Activated CD4-positive, alpha-beta T cell treated with anti-CD3 and anti-CD28 coated beads for 36 hours (primary cell): ENCODE measurements at regions not wholly inside any gene's neighbourhood (a gene's known extent, or its start where the extent isn't known, plus 50 kb on each side); places are given as distances from the start of the nearest gene placed in this dataset.

ENCODE experiments used
- ATAC-seq: fragments of 200-7000 bp; cut with Tn5 transposase; one replicate; pipeline ENCODE4 v1.10.0; 2021; ENCODE audit warnings: mild to moderate bottlenecking, moderate library complexity
- CTCF ChIA-PET: fragments of 350-600 bp; sonication (Branson Sonifier 250); formaldehyde crosslinking; loops from one replicate; lab custom pipeline; 2021; ENCODE audit warnings: antibody characterized with exemption; lab: Charles Lee
- POLR2A ChIA-PET: fragments of 350-600 bp; sonication (Branson Sonifier 250); formaldehyde crosslinking; loops from one replicate; lab custom pipeline; 2021; ENCODE audit warnings: antibody characterized with exemption, inconsistent platforms; lab: Charles Lee
- DNase-seq: peaks from one replicate; pipeline ENCODE4 v3.0.0-alpha.2; 2020
- H3K27ac Mint-ChIP-seq: one replicate; pipeline ENCODE4 v1.8.0; 2021; ENCODE audit warnings: mixed read lengths
- H3K27me3 Mint-ChIP-seq: one replicate; pipeline ENCODE4 v1.8.0; 2021; ENCODE audit warnings: mixed read lengths
- H3K36me3 Mint-ChIP-seq: one replicate; pipeline ENCODE4 v1.8.0; 2021; ENCODE audit warnings: low read depth, mixed read lengths
- H3K4me1 Mint-ChIP-seq: one replicate; pipeline ENCODE4 v1.8.0; 2021; ENCODE audit warnings: mixed read lengths
- H3K4me3 Mint-ChIP-seq: one replicate; pipeline ENCODE4 v1.8.0; 2021; ENCODE audit warnings: mild to moderate bottlenecking, moderate library complexity, mixed read lengths
- H3K9me3 Mint-ChIP-seq: one replicate; pipeline ENCODE4 v1.8.0; 2021; ENCODE audit warnings: low read depth, mixed read lengths
- intact Hi-C, 2 experiments: fragments of 100-400 bp; cut with DNase I in 1 of 2; cut with micrococcal nuclease in 1 of 2; formaldehyde crosslinking; loops; one replicate each; pipeline versions ENCODE4 v1.14.2 to v1.15.1; 2022 to 2024; cut with DNase I, micrococcal nuclease

- ATAC-seq (no peak), DNase-seq (no peak)
- Mint-ChIP-seq H3K36me3 (no peaks in the 10 kb centered on the region), H3K4me3 (no peak overlapping the region), H3K9me3 (no peaks in the 10 kb centered on the region), H3K27ac (no peak overlapping the region), H3K4me1 (peaks cover 4% of the 10 kb centered on the region), H3K27me3 (no peaks in the 10 kb centered on the region)
- intact Hi-C loops, result no loop called here
- CTCF ChIA-PET, result interaction anchor here (1.0 kb wide), 1 partner anchor 14 kb away, joined by 3 read pairs; no protein-coding TSS in a partner anchor
- POLR2A ChIA-PET, result no interaction called here
These were observed 92.9 kb upstream of the SOD1 start for GRCh38 chr21:31566611-31567010.

- no peaks in the 10 kb centered on the region for H3K9me3 Mint-ChIP-seq
- CTCF ChIA-PET, result interaction anchor here (1.0 kb wide), 1 partner anchor 14 kb away, joined by 3 read pairs; no protein-coding TSS in a partner anchor
- H3K36me3 Mint-ChIP-seq, result no peaks in the 10 kb centered on the region
- peaks cover 4% of the 10 kb centered on the region for H3K4me1 Mint-ChIP-seq
- no peak overlapping the region for H3K27ac Mint-ChIP-seq
- H3K27me3 Mint-ChIP-seq, result no peaks in the 10 kb centered on the region
- POLR2A ChIA-PET, result no interaction called here
- no peak overlapping the region for H3K4me3 Mint-ChIP-seq
- ATAC-seq (no peak), DNase-seq (no peak)
- intact Hi-C loops, result no loop called here
These were observed 93.4 kb upstream of the SOD1 start for GRCh38 chr21:31566064-31566463.

GRCh38 chr21:31564439-31564838 lies 95.1 kb upstream of the SOD1 start:
- Mint-ChIP-seq H3K9me3 (no peaks in the 10 kb centered on the region), H3K4me1 (peaks cover 10% of the 10 kb centered on the region), H3K27ac (no peak overlapping the region), H3K4me3 (no peak overlapping the region), H3K27me3 (no peaks in the 10 kb centered on the region), H3K36me3 (no peaks in the 10 kb centered on the region)
- DNase-seq (no peak), ATAC-seq (no peak)
- intact Hi-C loops, result no loop called here
- ChIA-PET POLR2A (no interaction called here), CTCF (no interaction called here)

GRCh38 chr21:31560479-31560878 lies 99.0 kb upstream of the SOD1 start:
- DNase-seq (no peak), ATAC-seq (no peak)
- peaks cover 23% of the 10 kb centered on the region for H3K4me1 Mint-ChIP-seq
- ChIA-PET CTCF (interaction anchor here (0.6 to 2.2 kb wide), 5 partner anchors 8 to 372 kb away, joined by 3 to 14 read pairs (median 3); no protein-coding TSS in a partner anchor), POLR2A (no interaction called here)
- H3K27ac Mint-ChIP-seq, result peak overlapping the region; percentile 76
- H3K9me3 Mint-ChIP-seq, result no peaks in the 10 kb centered on the region
- H3K36me3 Mint-ChIP-seq, result peaks cover 2% of the 10 kb centered on the region
- peak overlapping the region; percentile 80 for H3K4me3 Mint-ChIP-seq
- intact Hi-C loops, result no loop called here
- H3K27me3 Mint-ChIP-seq, result peaks cover 21% of the 10 kb centered on the region

- intact Hi-C loops, result loop anchor here (1.0 to 5.0 kb wide), 13 partner anchors 50 to 833 kb away; partner anchors contain the start of genes SOD1 (in 2 of the 2), SCAF4 (in 1 of the 2) and URB1 (in 1 of the 2)
- peak overlapping the region; percentile 80 for H3K27ac Mint-ChIP-seq
- POLR2A ChIA-PET, result interaction anchor here (0.5 to 1.5 kb wide), 17 partner anchors 10 to 427 kb away, joined by 3 to 10 read pairs (median 4); no protein-coding TSS in a partner anchor
- CTCF ChIA-PET, result interaction anchor here (0.6 to 1.9 kb wide), 21 partner anchors 9 to 917 kb away, joined by 3 to 9 read pairs (median 4); partner anchors contain the start of gene KRTAP20-3
- H3K27me3 Mint-ChIP-seq, result peaks cover 24% of the 10 kb centered on the region
- H3K36me3 Mint-ChIP-seq, result peaks cover 2% of the 10 kb centered on the region
- H3K4me3 Mint-ChIP-seq, result peak overlapping the region; percentile 80
- DNase-seq (peak; percentile 97), ATAC-seq (peak; percentile 86)
- H3K9me3 Mint-ChIP-seq, result no peaks in the 10 kb centered on the region
- H3K4me1 Mint-ChIP-seq, result peaks cover 30% of the 10 kb centered on the region
These were observed 99.9 kb upstream of the SOD1 start for GRCh38 chr21:31559368-31560119.

GRCh38 chr21:31558962-31559367 lies 100.5 kb upstream of the SOD1 start:
- POLR2A ChIA-PET, result interaction anchor here (0.6 to 1.5 kb wide), 14 partner anchors 11 to 426 kb away, joined by 3 to 10 read pairs (median 4); no protein-coding TSS in a partner anchor
- peak; percentile 88 for ATAC-seq
- Mint-ChIP-seq H3K4me1 (peaks cover 34% of the 10 kb centered on the region), H3K27ac (no peak overlapping the region), H3K27me3 (peaks cover 24% of the 10 kb centered on the region), H3K4me3 (peak overlapping the region; percentile 80), H3K36me3 (peaks cover 2% of the 10 kb centered on the region), H3K9me3 (no peaks in the 10 kb centered on the region)
- CTCF ChIA-PET, result interaction anchor here (0.7 to 1.9 kb wide), 23 partner anchors 9 to 916 kb away, joined by 3 to 9 read pairs (median 4); partner anchors contain the start of gene KRTAP20-3
- peak; percentile 97 for DNase-seq
- intact Hi-C loops, result loop anchor here (1.0 to 5.0 kb wide), 13 partner anchors 50 to 834 kb away; partner anchors contain the start of genes SOD1 (in 2 of the 2), SCAF4 (in 1 of the 2) and URB1 (in 1 of the 2)

GRCh38 chr21:31558189-31558961 lies 101.1 kb upstream of the SOD1 start:
- H3K4me3 Mint-ChIP-seq, result peak overlapping the region; percentile 80
- no peak overlapping the region for H3K27ac Mint-ChIP-seq
- H3K27me3 Mint-ChIP-seq, result peaks cover 26% of the 10 kb centered on the region
- ATAC-seq (peak; percentile 2), DNase-seq (peak; percentile 61)
- H3K4me1 Mint-ChIP-seq, result peaks cover 40% of the 10 kb centered on the region
- ChIA-PET CTCF (interaction anchor here (0.6 to 1.9 kb wide), 18 partner anchors 10 to 471 kb away, joined by 3 to 9 read pairs (median 4); no protein-coding TSS in a partner anchor), POLR2A (interaction anchor here (0.9 to 1.5 kb wide), 7 partner anchors 132 to 374 kb away, joined by 3 to 10 read pairs (median 5); no protein-coding TSS in a partner anchor)
- peaks cover 2% of the 10 kb centered on the region for H3K36me3 Mint-ChIP-seq
- H3K9me3 Mint-ChIP-seq, result no peaks in the 10 kb centered on the region
- intact Hi-C loops, result loop anchor here (2.0 to 5.0 kb wide), 5 partner anchors 99 to 834 kb away; partner anchors contain the start of genes SOD1 (in 1 of the 2) and URB1 (in 1 of the 2)

GRCh38 chr21:31557421-31558188 lies 101.9 kb upstream of the SOD1 start:
- ChIA-PET CTCF (interaction anchor here (0.6 to 1.3 kb wide), 4 partner anchors 9 to 23 kb away, joined by 3 to 6 read pairs (median 4); no protein-coding TSS in a partner anchor), POLR2A (no interaction called here)
- H3K27me3 Mint-ChIP-seq, result peaks cover 30% of the 10 kb centered on the region
- H3K4me1 Mint-ChIP-seq, result peaks cover 47% of the 10 kb centered on the region
- peaks cover 2% of the 10 kb centered on the region for H3K36me3 Mint-ChIP-seq
- intact Hi-C loops, result loop anchor here (2.0 to 5.0 kb wide), 5 partner anchors 100 to 835 kb away; partner anchors contain the start of genes SOD1 (in 1 of the 2) and URB1 (in 1 of the 2)
- H3K4me3 Mint-ChIP-seq, result peak overlapping the region; percentile 71
- H3K27ac Mint-ChIP-seq, result peak overlapping the region; percentile 19
- DNase-seq, result peak; percentile 46
- no peaks in the 10 kb centered on the region for H3K9me3 Mint-ChIP-seq
- ATAC-seq, result no peak

- ATAC-seq (no peak), DNase-seq (no peak)
- Mint-ChIP-seq H3K36me3 (peaks cover 2% of the 10 kb centered on the region), H3K9me3 (no peaks in the 10 kb centered on the region), H3K27me3 (peaks cover 31% of the 10 kb centered on the region), H3K4me1 (peaks cover 48% of the 10 kb centered on the region), H3K4me3 (peak overlapping the region; percentile 10), H3K27ac (no peak overlapping the region)
- intact Hi-C loops, result loop anchor here in 1 of 2 experiments (5.0 kb wide), 2 partner anchors 101 to 374 kb away; partner anchors contain the start of gene SOD1
- ChIA-PET CTCF (interaction anchor here (0.8 kb wide), 1 partner anchor 24 kb away, joined by 5 read pairs; no protein-coding TSS in a partner anchor), POLR2A (no interaction called here)
These were observed 102.8 kb upstream of the SOD1 start for GRCh38 chr21:31556662-31557061.

GRCh38 chr21:31555741-31556191 lies 103.7 kb upstream of the SOD1 start:
- H3K36me3 Mint-ChIP-seq, result peaks cover 2% of the 10 kb centered on the region
- H3K9me3 Mint-ChIP-seq, result no peaks in the 10 kb centered on the region
- no peak for ATAC-seq
- peaks cover 48% of the 10 kb centered on the region for H3K4me1 Mint-ChIP-seq
- H3K27ac Mint-ChIP-seq, result no peak overlapping the region
- ChIA-PET POLR2A (no interaction called here), CTCF (interaction anchor here (0.8 kb wide), 1 partner anchor 587 kb away, joined by 3 read pairs; no protein-coding TSS in a partner anchor)
- intact Hi-C loops, result loop anchor here in 1 of 2 experiments (2.0 to 5.0 kb wide), 4 partner anchors 47 to 373 kb away; partner anchors contain the start of gene SOD1
- H3K4me3 Mint-ChIP-seq, result no peak overlapping the region
- no peak for DNase-seq
- peaks cover 31% of the 10 kb centered on the region for H3K27me3 Mint-ChIP-seq
